Caco-2 (cell line): ENCODE measurements at regions not wholly inside any gene's neighbourhood (a gene's known extent, or its start where the extent isn't known, plus 50 kb on each side); places are given as distances from the start of the nearest gene placed in this dataset.

Source experiments
- BruUV-seq: library from RNA; stranded (reverse); fragments of 400-500 nt; replicated peaks from 2 replicates; lab custom pipeline; 2021; lab: Mats Ljungman, UMichigan
- CTCF ChIA-PET: fragments of 300-600 bp; sonication (Branson Sonifier 250); formaldehyde crosslinking; loops from one replicate; lab custom pipeline; 2022; ENCODE audit warnings: antibody characterized with exemption; lab: Charles Lee
- POLR2A ChIA-PET: fragments of 300-600 bp; sonication (Branson Sonifier 250); formaldehyde crosslinking; loops from one replicate; lab custom pipeline; 2022; ENCODE audit warnings: antibody characterized with exemption; lab: Charles Lee
- DNase-seq, 2 experiments: peaks; one replicate each; pipeline versions ENCODE4 v3.0.0 to v3.0.0-alpha.2; 2020 to 2022
- H3K27me3 ChIP-seq: replicated peaks from 2 replicates; pipeline ENCODE4 v1.6.0; 2011; ENCODE audit warnings: low read length; ENCODE audit not compliant: control insufficient read depth, insufficient read depth
- H3K36me3 ChIP-seq: 2 replicates; pipeline ENCODE4 v1.5.1; 2011; ENCODE audit warnings: low read length; ENCODE audit not compliant: control insufficient read depth, insufficient read depth
- H3K4me1 ChIP-seq: fragments of 250-450 bp; sonication (Bioruptor Pico); 2 replicates; pipeline ENCODE4 v1.5.1; 2020; ENCODE audit warnings: mild to moderate bottlenecking
- H3K4me3 ChIP-seq: 2 replicates; pipeline ENCODE4 v1.5.1; 2011; ENCODE audit warnings: low read depth, mild to moderate bottlenecking, control low read depth, low read length
- H3K9me3 ChIP-seq: fragments of 250-450 bp; sonication (Bioruptor Pico); 2 replicates; pipeline ENCODE4 v1.5.1; 2020; ENCODE audit warnings: mild to moderate bottlenecking, moderate library complexity
- H3K27ac Mint-ChIP-seq: one replicate; pipeline ENCODE4 v1.8.0; 2022; ENCODE audit warnings: mixed read lengths; ENCODE audit not compliant: unreplicated experiment
- H3K27me3 Mint-ChIP-seq: one replicate; pipeline ENCODE4 v1.8.0; 2022; ENCODE audit warnings: mixed read lengths; ENCODE audit not compliant: insufficient read depth, unreplicated experiment
- H3K36me3 Mint-ChIP-seq: one replicate; pipeline ENCODE4 v1.8.0; 2022; ENCODE audit warnings: mild to moderate bottlenecking, mixed read lengths; ENCODE audit not compliant: insufficient read depth, unreplicated experiment
- H3K4me1 Mint-ChIP-seq: one replicate; pipeline ENCODE4 v1.8.0; 2022; ENCODE audit warnings: low read depth, mixed read lengths; ENCODE audit not compliant: unreplicated experiment
- H3K4me3 Mint-ChIP-seq: one replicate; pipeline ENCODE4 v1.8.0; 2022; ENCODE audit warnings: mild to moderate bottlenecking, moderate library complexity, mixed read lengths; ENCODE audit not compliant: unreplicated experiment
- H3K9me3 Mint-ChIP-seq: one replicate; pipeline ENCODE4 v1.8.0; 2022; ENCODE audit warnings: mixed read lengths; ENCODE audit not compliant: unreplicated experiment
- intact Hi-C: fragments of 100-400 bp; cut with micrococcal nuclease; formaldehyde crosslinking; loops from one replicate; pipeline ENCODE4 v1.10.0; 2022; ENCODE audit not compliant: unreplicated experiment
- TF ChIP-seq, protein P1 (sequence below), 2 experiments: fragments of 200-600 bp in 1 of 2; IDR thresholded peaks; 1 replicate in 1 of 2; 2 replicates in 1 of 2; pipeline versions ENCODE4 v1.5.1 to v1.8.0; 2011 to 2022; ENCODE audit warnings: antibody characterized with exemption in 1 of 2, control low read depth in 1 of 2, inconsistent platforms in 1 of 2, low read depth in 1 of 2, low read length in 1 of 2, mild to moderate bottlenecking in 1 of 2, moderate library complexity in 1 of 2; ENCODE audit not compliant: insufficient read depth in 1 of 2, severe bottlenecking in 1 of 2, unreplicated experiment in 1 of 2

DNA sequence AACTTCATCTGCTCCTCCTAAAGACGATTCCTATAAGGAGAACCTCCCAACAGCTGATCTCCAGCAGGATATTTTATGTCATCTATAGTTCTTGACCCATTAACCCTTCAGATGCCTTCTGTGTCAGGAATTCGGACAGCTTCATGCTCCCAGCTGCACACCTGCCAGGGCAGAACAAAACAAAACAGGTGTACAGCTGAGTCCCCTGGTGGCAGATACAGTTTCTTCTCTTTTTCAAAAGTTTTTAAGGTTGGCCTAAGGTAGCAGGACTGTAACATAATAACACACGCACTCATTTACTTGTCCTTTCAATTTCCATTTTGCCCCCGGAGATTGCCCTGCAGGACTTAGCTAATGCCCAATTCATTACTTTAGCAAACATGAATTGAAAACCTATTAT, 218.3 kb downstream of the S1PR1 start:
- Mint-ChIP-seq H3K9me3 (no peaks in the 10 kb centered on the region), H3K4me1 (no peaks in the 10 kb centered on the region), H3K36me3 (no peaks in the 10 kb centered on the region), H3K27ac (no peak overlapping the region), H3K4me3 (no peak overlapping the region), H3K27me3 (peaks cover 3% of the 10 kb centered on the region)
- ChIA-PET POLR2A (no interaction called here), CTCF (no interaction called here)
- Histone ChIP-seq H3K27me3 (no peaks in the 10 kb centered on the region), H3K4me1 (no peaks in the 10 kb centered on the region), H3K36me3 (no peaks in the 10 kb centered on the region), H3K4me3 (no peak overlapping the region), H3K9me3 (no peaks in the 10 kb centered on the region)
- intact Hi-C loops = no loop called here
- no TSS peak for BruUV-seq
- no peak for DNase-seq
- TF ChIP-seq, protein P1, sequence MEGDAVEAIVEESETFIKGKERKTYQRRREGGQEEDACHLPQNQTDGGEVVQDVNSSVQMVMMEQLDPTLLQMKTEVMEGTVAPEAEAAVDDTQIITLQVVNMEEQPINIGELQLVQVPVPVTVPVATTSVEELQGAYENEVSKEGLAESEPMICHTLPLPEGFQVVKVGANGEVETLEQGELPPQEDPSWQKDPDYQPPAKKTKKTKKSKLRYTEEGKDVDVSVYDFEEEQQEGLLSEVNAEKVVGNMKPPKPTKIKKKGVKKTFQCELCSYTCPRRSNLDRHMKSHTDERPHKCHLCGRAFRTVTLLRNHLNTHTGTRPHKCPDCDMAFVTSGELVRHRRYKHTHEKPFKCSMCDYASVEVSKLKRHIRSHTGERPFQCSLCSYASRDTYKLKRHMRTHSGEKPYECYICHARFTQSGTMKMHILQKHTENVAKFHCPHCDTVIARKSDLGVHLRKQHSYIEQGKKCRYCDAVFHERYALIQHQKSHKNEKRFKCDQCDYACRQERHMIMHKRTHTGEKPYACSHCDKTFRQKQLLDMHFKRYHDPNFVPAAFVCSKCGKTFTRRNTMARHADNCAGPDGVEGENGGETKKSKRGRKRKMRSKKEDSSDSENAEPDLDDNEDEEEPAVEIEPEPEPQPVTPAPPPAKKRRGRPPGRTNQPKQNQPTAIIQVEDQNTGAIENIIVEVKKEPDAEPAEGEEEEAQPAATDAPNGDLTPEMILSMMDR (IDR thresholded peaks at IDR 0.05; ENCODE audit: insufficient read depth in 1 of 2, low read depth in 1 of 2, low read length in 1 of 2, severe bottlenecking in 1 of 2, unreplicated experiment in 1 of 2) = no peak

DNA sequence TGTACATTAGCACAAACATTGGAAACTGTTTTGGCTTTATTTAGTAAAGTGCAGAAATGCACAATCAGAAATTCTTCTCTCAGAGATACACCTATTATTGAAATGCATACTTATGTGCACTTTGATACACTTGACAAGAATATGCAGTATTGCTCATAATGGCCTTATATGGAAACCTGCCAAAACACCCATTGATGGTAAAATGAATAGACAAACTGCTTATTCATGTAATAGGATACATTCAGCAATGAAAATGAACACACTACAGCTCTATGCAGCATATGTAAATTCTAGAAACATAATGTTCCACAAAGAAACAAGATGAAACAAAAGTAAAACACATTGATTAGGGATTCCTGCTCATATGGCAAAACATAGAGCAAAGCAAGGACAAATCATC, 223.9 kb downstream of the S1PR1 start:
- no TSS peak for BruUV-seq
- H3K27me3 Mint-ChIP-seq = peaks cover 3% of the 10 kb centered on the region
- ChIA-PET POLR2A (no interaction called here), CTCF (no interaction called here)
- no peaks in the 10 kb centered on the region for H3K9me3 Mint-ChIP-seq
- H3K4me1 Mint-ChIP-seq = no peaks in the 10 kb centered on the region
- TF ChIP-seq, protein P1 (IDR thresholded peaks at IDR 0.05; ENCODE audit: insufficient read depth in 1 of 2, low read depth in 1 of 2, low read length in 1 of 2, severe bottlenecking in 1 of 2, unreplicated experiment in 1 of 2) = no peak
- Histone ChIP-seq H3K27me3 (no peaks in the 10 kb centered on the region), H3K9me3 (no peaks in the 10 kb centered on the region), H3K4me1 (no peaks in the 10 kb centered on the region), H3K36me3 (no peaks in the 10 kb centered on the region), H3K4me3 (no peak overlapping the region)
- H3K4me3 Mint-ChIP-seq = no peak overlapping the region
- H3K27ac Mint-ChIP-seq = no peak overlapping the region
- no peak for DNase-seq
- H3K36me3 Mint-ChIP-seq = no peaks in the 10 kb centered on the region
- intact Hi-C loops = no loop called here

DNA sequence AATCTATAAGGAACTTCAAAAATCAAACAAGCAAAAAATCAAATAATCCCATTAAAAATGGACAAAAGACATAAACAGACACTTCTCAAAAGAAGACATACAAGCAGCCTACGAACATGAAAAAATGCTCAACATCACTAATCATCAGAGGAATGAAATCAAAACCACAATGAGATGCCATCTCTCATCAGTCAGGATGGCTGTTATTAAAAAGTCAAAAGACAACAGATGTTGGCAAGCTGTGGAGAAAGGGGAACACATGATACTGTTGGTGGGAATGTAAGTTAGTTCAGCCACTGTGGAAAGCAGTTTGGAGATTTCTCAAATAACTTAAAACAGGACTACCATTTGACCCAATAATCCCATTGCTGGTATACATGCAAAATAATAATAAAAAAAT, 226.4 kb downstream of the S1PR1 start:
- DNase-seq = no peak

More for the DNA sequence above, 226.4 kb downstream of the S1PR1 start:
- POLR2A ChIA-PET = no interaction called here
- Mint-ChIP-seq H3K9me3 (no peaks in the 10 kb centered on the region), H3K4me3 (no peak overlapping the region), H3K27ac (no peak overlapping the region), H3K27me3 (no peaks in the 10 kb centered on the region), H3K36me3 (no peaks in the 10 kb centered on the region), H3K4me1 (no peaks in the 10 kb centered on the region)
- Histone ChIP-seq H3K4me1 (no peaks in the 10 kb centered on the region), H3K27me3 (no peaks in the 10 kb centered on the region), H3K36me3 (no peaks in the 10 kb centered on the region), H3K9me3 (no peaks in the 10 kb centered on the region), H3K4me3 (no peak overlapping the region)
- CTCF ChIA-PET = no interaction called here
- TF ChIP-seq, protein P1 (IDR thresholded peaks at IDR 0.05; ENCODE audit: insufficient read depth in 1 of 2, low read depth in 1 of 2, low read length in 1 of 2, severe bottlenecking in 1 of 2, unreplicated experiment in 1 of 2) = no peak
- intact Hi-C loops = no loop called here
- no TSS peak for BruUV-seq
